GM18499 (cell line): ENCODE measurements at regions not wholly inside any gene's neighbourhood (a gene's known extent, or its start where the extent isn't known, plus 50 kb on each side); places are given as distances from the start of the nearest gene placed in this dataset.
"Not testable (repeated sequence)": the region's sequence is repeated elsewhere in the genome, so short reads cannot be mapped to it uniquely, and the experiment has no call there.

Experiments
- ATAC-seq: cut with Tn5 transposase; IDR thresholded peaks from one replicate; pipeline ENCODE4 v1.9.1; 2021; ENCODE audit warnings: moderate number of reproducible peaks; ENCODE audit not compliant: insufficient read depth, unreplicated experiment

- not testable (repeated sequence) for ATAC-seq
Observed at GRCh38 chr12:131541512-131541911, 169.4 kb upstream of the SFSWAP start.

DNA sequence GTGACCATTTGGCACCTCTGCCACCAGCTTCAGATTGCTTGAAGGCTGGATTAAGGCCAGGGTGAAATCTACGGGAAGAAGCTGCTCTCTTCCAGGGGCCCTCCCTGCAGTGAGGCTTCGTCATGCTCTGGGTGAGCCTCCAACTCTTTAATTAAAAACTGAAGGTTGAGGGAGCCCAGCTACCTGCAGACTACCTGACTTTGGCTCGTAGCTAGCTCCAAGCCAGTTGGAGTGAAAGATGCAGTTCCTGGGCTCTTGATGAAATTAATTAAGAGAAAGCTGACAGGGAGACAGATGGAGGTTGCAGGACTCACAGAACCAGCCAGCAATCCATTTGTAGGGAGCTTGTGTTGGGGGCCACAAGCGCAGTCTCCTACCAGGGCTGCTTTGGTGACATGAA is 168.5 kb upstream of the SFSWAP start:
- ATAC-seq: no peak

DNA sequence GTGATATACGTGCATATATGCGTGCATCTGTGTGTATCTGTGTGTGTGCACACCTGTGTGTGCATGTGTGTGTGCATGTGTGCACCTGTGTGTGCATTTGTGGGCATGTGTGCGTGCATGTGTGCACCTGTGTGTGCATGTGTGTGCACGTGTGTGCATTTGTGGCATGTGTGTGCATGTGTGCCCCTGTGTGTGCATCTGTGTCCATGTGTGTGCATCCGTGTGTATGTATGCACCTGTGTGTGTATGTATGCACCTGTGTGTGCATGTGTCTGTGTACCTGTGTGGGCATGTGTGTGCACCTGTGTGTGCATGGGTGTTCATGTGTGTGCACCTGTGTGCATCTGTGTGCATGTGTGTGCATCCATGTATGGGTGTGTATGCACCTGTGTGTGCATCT is 167.8 kb upstream of the SFSWAP start:
- ATAC-seq: no peak

- ATAC-seq: no peak
Observed at GRCh38 chr12:131547555-131547954, 163.3 kb upstream of the SFSWAP start.

DNA sequence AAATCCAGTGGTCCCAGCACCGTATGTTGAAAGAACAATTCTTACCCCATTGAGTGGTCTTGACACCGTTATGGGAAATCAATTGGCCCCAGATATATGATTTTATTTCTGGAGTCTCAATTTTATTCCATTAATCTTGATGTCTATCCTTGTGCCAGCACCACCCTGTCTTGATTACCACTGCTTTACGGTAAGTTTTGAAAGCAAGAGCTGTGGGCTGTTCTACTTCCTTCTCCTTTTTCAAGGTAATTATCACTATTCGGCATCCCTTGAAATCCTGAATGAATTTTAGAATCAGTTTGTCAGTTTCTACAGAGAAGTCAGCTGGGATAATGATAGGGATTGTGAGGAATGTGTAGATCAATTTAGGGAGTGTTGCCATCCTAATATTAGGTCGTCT is 160.8 kb upstream of the SFSWAP start:
- no peak for ATAC-seq

DNA sequence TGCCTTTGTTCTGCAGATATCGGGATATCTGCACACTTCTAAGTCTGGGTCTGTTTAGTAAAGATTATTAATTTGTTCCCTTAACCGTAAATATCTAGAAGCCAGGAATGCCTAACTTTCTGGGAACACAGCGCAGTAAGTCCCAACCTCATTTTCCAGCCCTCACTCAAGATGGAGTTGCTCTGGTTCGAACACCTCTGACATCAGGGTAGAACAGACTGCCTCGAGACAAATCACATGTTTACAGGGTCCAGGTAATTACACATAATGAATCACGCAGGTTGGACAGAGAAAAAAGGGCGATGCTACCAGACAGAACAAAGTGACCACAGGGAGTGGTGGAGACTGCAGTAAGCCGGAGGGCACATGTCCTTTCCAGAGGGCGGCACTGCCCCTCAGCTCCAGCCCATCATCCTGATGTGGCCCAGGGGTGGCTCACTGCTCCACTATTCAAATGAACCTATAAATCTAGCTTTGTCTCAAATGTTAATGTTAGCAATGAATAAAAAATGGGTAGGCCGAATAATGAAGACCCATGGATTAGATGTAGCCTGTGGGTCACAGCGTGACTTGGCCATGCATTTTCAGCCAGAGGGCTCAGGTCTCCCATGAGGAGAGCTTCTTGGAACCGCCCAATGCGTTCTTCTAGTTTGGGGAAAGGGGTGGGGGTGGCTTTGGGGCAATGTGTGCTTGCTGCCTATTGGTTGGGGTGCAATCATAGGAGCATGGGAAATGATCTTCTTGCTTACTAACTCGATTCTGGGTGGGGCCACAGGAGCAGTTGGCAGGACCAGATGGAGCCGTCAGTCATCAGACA is 159.0 kb upstream of the SFSWAP start:
- ATAC-seq: no peak

GRCh38 chr12:131552492-131552863 is 158.4 kb upstream of the SFSWAP start:
- ATAC-seq: no peak

GRCh38 chr12:131553096-131553777 is 157.7 kb upstream of the SFSWAP start:
- ATAC-seq: no peak

- no peak for ATAC-seq
Observed at GRCh38 chr12:131555197-131555846, 155.6 kb upstream of the SFSWAP start.

DNA sequence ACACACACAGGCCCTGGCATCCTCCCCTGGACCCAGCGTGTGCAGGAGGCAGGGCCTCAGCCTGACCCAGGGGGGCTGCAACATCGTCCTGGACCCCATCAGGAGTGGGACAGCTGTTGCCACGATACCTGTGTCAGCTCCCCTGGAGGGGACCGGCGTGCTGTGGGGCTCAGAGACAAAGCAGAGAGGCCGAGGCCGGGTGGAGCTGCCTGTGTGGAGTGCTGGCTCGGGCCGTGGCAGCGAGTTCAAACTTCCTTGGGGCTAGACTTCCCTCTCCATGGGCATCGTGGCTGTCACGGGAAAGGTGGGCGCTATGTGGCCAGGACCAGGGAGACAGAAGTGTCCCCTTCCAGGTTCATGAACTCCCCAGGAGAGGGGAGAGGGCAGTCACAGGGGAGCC is 155.0 kb upstream of the SFSWAP start:
- ATAC-seq: no peak

DNA sequence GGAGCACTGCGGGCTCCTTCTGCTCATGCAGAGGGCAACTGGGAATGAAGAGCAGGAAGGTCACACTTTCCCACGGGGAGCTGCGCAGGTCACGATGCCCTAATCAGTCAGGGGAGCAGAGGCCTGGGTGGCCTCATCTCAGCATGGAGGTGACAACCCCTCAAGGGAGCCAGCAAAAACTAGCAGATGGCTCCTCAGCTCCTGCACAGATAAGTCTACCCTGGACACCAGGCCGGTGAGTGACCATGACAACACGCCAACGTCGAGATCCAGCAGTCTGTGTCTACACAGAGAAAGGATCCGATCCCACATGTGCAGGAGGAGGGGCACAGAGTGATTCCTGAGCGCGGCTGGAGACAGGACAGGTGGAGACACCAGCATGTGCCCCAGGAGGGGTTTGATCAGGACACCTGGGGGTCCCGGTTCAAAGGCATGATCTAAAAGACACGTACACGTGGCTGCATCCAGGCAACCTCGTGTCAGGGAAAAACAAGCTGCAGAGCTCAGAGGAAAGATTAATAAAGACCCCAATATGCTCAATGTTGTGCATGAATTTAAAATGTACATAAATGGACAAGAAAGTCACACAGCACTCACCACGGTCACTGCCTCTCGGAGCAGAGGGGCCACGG is 153.7 kb upstream of the SFSWAP start:
- ATAC-seq: no peak

- ATAC-seq: no peak
Observed at GRCh38 chr12:131559517-131560516, 151.1 kb upstream of the SFSWAP start.

- ATAC-seq: no peak
Observed at GRCh38 chr12:131561051-131561450, 149.8 kb upstream of the SFSWAP start.

GRCh38 chr12:131561891-131562684 is 148.8 kb upstream of the SFSWAP start:
- no peak for ATAC-seq

GRCh38 chr12:131564138-131564727 is 146.7 kb upstream of the SFSWAP start:
- not testable (repeated sequence) for ATAC-seq

DNA sequence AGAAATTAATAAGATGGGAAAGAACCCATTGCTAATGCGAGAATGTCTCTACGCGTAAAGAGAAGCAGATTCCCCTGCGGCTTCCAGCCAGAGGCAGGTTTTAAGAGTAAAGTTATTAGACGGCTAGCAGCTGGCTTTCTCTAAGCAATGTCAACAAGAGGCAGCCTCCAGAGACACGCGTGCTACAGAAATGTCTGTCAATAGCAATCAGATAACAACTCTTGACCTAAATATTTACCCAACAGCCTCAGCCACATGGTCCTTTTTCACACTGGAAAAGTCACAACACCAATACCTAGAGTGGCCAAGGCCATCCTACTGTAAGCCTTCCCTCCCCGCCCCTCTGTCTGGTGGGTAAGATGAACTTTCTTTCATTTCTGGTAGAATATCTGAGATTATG is 146.0 kb upstream of the SFSWAP start:
- no peak for ATAC-seq

GRCh38 chr12:131565267-131566015 is 145.4 kb upstream of the SFSWAP start:
- no peak for ATAC-seq

DNA sequence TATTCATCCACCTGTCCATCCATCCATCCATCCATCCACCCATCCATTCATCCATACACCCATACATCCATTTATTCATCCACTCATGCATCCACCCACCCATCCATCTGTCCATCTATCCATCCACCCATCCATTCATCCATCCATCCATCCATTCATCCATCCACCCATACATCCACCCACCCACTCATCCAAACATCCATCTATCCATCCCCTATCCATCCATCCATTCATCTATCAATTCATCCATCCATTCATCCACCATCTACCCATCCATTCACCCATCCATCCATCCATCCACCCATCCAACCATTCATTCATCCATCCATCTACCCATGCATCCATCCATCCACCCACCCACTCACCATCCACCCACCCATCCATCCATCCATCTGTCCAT is 142.6 kb upstream of the SFSWAP start:
- ATAC-seq: no peak
